LNCaP clone FGC (cell line): ENCODE measurements at regions not wholly inside any gene's neighbourhood (a gene's known extent, or its start where the extent isn't known, plus 50 kb on each side); places are given as distances from the start of the nearest gene placed in this dataset.

Source experiments
- DNase-seq: peaks from one replicate; pipeline ENCODE4 v3.0.0-alpha.2; 2011; ENCODE audit warnings: low read depth
- H3K4me3 ChIP-seq: 2 replicates; pipeline ENCODE4 v1.5.1; 2011; ENCODE audit warnings: mild to moderate bottlenecking, low read depth, low read length, control low read depth
- CTCF ChIP-seq: IDR thresholded peaks from 2 replicates; pipeline ENCODE4 v1.5.1; 2012; ENCODE audit warnings: mild to moderate bottlenecking; ENCODE audit not compliant: control insufficient read depth, insufficient read depth; ENCODE audit errors: extremely low read depth

- no peak for TF ChIP-seq CTCF
- no peak overlapping the region for H3K4me3 ChIP-seq
- no peak for DNase-seq
Measured at GRCh38 chr7:35420656-35421055, 166.8 kb upstream of the TBX20 start.

- no peak for TF ChIP-seq CTCF
- H3K4me3 ChIP-seq: no peak overlapping the region
- no peak for DNase-seq
Measured at GRCh38 chr7:35419391-35419755, 165.5 kb upstream of the TBX20 start.

GRCh38 chr7:35418716-35419390, 165.0 kb upstream of the TBX20 start:
- no peak for TF ChIP-seq CTCF
- DNase-seq: no peak
- H3K4me3 ChIP-seq: no peak overlapping the region

GRCh38 chr7:35416568-35416967, 162.7 kb upstream of the TBX20 start:
- H3K4me3 ChIP-seq: no peak overlapping the region
- no peak for TF ChIP-seq CTCF
- DNase-seq: no peak

GRCh38 chr7:35415411-35415822, 161.5 kb upstream of the TBX20 start:
- no peak for DNase-seq
- no peak for TF ChIP-seq CTCF
- H3K4me3 ChIP-seq: no peak overlapping the region

GRCh38 chr7:35411331-35411730, 157.4 kb upstream of the TBX20 start:
- no peak overlapping the region for H3K4me3 ChIP-seq
- no peak for TF ChIP-seq CTCF
- DNase-seq: no peak

GRCh38 chr7:35405461-35405860, 151.6 kb upstream of the TBX20 start:
- no peak for DNase-seq
- no peak for TF ChIP-seq CTCF
- no peak overlapping the region for H3K4me3 ChIP-seq
